Fibroblast of lung (primary cell): ENCODE measurements at regions not wholly inside any gene's neighbourhood (a gene's known extent, or its start where the extent isn't known, plus 50 kb on each side); places are given as distances from the start of the nearest gene placed in this dataset.

ENCODE experiments used
- DNase-seq, 2 donors: peaks; one replicate each; pipeline versions ENCODE4 v3.0.0 to v3.0.0-alpha.2; 2010; ENCODE audit warnings: low read depth in 2 of 2
- H2AFZ ChIP-seq: 2 replicates; pipeline ENCODE4 v1.5.1; 2012; ENCODE audit warnings: low read length, control low read depth, inconsistent platforms
- H3K27ac ChIP-seq: 2 replicates; pipeline ENCODE4 v1.5.1; 2011; ENCODE audit warnings: low read length, control low read depth; ENCODE audit not compliant: insufficient read depth
- H3K27me3 ChIP-seq: 2 replicates; pipeline ENCODE4 v1.5.1; 2011; ENCODE audit warnings: mild to moderate bottlenecking, low read length; ENCODE audit not compliant: control insufficient read depth, insufficient read depth
- H3K36me3 ChIP-seq: 2 replicates; pipeline ENCODE4 v1.5.1; 2011; ENCODE audit warnings: low read length; ENCODE audit not compliant: control insufficient read depth, insufficient read depth
- H3K4me1 ChIP-seq: 2 replicates; pipeline ENCODE4 v1.5.1; 2011; ENCODE audit warnings: low read length; ENCODE audit not compliant: control insufficient read depth, insufficient read depth; ENCODE audit errors: extremely low read depth
- H3K4me2 ChIP-seq: 2 replicates; pipeline ENCODE4 v1.5.1; 2011; ENCODE audit warnings: low read length, control low read depth; ENCODE audit not compliant: insufficient read depth; ENCODE audit errors: extremely low read depth
- H3K4me3 ChIP-seq, 4 experiments: fragments of 200-600 bp in 1 of 4; sonication (generic) in 1 of 4; replicated peaks in 1 of 4; 2 replicates each; pipeline ENCODE4 v1.5.1; 2011 to 2016; ENCODE audit warnings: low read length in 4 of 4, low read depth in 3 of 4, mild to moderate bottlenecking in 3 of 4, control low read depth in 2 of 4, inconsistent platforms in 1 of 4, mixed read lengths in 1 of 4; ENCODE audit not compliant: insufficient read depth in 1 of 4; ENCODE audit errors: control extremely low read depth in 1 of 4
- H3K79me2 ChIP-seq: 2 replicates; pipeline ENCODE4 v1.5.1; 2012; ENCODE audit warnings: mild to moderate bottlenecking, low read length, inconsistent platforms; ENCODE audit not compliant: control insufficient read depth, insufficient read depth
- H3K9ac ChIP-seq: 2 replicates; pipeline ENCODE4 v1.5.1; 2011; ENCODE audit warnings: mild to moderate bottlenecking, low read length, control low read depth; ENCODE audit not compliant: insufficient read depth
- H3K9me3 ChIP-seq: 2 replicates; pipeline ENCODE4 v1.5.1; 2012; ENCODE audit warnings: low read depth, low read length; ENCODE audit not compliant: control insufficient read depth, insufficient read depth
- H4K20me1 ChIP-seq: 2 replicates; pipeline ENCODE4 v1.5.1; 2011; ENCODE audit warnings: low read length; ENCODE audit not compliant: control insufficient read depth, insufficient read depth; ENCODE audit errors: extremely low read depth
- EZH2 ChIP-seq: IDR thresholded peaks from 2 replicates; pipeline ENCODE4 v1.5.1; 2012; ENCODE audit warnings: low read length, control low read depth, mild to moderate bottlenecking; ENCODE audit errors: missing control alignments
- TF ChIP-seq, protein P1 (sequence below), 2 donors: IDR thresholded peaks in 1 of 2; conservative IDR thresholded peaks in 1 of 2; 1 replicate in 1 of 2; 2 replicates in 1 of 2; pipeline ENCODE4 v1.5.1; 2011 to 2012; ENCODE audit warnings: low read length in 2 of 2, control low read depth in 1 of 2, inconsistent platforms in 1 of 2, low read depth in 1 of 2, mild to moderate bottlenecking in 1 of 2

DNA sequence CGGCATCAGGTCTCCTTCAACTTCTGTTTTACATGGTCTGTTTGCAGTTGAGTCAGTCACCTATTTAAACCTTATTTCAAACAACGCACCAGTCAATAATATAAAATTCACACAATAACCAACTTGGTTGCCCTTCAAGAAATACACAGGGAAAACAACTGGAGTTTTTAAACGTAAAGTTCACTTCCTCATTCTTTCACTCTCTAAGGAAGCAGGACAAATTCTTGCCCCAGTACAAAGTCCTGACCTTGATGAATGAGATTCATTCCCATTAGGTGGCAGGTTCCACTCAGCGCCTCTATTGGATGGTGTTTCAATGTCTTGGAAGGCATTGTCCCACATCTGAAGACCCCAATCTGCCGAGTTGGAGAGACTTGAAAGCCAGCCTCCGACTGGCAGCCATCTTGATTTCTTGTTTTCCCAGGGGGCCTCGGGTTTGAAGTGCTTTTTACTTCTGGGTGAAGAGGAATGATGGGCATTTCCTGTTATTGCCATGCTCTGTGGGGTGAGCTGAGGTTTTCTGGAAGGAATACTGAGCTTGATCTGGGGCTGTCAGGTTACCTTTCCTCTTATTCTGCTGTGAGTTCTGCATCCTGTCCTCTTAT, 105.0 kb downstream of the ACER2 start:
- Histone ChIP-seq H3K27me3 (no peaks in the 10 kb centered on the region), H3K27ac (no peak overlapping the region), H4K20me1 (no peaks in the 10 kb centered on the region), H3K79me2 (no peaks in the 10 kb centered on the region), H3K9me3 (no peaks in the 10 kb centered on the region), H2AFZ (peak overlapping the region; percentile 68), H3K4me2 (no peak overlapping the region), H3K36me3 (no peaks in the 10 kb centered on the region), H3K4me3 (no peak overlapping the region), H3K4me1 (no peaks in the 10 kb centered on the region), H3K9ac (no peak overlapping the region)
- no peak for TF ChIP-seq EZH2
- TF ChIP-seq, protein P1, sequence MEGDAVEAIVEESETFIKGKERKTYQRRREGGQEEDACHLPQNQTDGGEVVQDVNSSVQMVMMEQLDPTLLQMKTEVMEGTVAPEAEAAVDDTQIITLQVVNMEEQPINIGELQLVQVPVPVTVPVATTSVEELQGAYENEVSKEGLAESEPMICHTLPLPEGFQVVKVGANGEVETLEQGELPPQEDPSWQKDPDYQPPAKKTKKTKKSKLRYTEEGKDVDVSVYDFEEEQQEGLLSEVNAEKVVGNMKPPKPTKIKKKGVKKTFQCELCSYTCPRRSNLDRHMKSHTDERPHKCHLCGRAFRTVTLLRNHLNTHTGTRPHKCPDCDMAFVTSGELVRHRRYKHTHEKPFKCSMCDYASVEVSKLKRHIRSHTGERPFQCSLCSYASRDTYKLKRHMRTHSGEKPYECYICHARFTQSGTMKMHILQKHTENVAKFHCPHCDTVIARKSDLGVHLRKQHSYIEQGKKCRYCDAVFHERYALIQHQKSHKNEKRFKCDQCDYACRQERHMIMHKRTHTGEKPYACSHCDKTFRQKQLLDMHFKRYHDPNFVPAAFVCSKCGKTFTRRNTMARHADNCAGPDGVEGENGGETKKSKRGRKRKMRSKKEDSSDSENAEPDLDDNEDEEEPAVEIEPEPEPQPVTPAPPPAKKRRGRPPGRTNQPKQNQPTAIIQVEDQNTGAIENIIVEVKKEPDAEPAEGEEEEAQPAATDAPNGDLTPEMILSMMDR (conservative IDR thresholded peaks at IDR 0.05 in 1 of 2, IDR thresholded peaks at IDR 0.05 in 1 of 2; ENCODE audit: low read depth in 1 of 2, low read length in 2 of 2) = no peak
- DNase-seq = no peak

DNA sequence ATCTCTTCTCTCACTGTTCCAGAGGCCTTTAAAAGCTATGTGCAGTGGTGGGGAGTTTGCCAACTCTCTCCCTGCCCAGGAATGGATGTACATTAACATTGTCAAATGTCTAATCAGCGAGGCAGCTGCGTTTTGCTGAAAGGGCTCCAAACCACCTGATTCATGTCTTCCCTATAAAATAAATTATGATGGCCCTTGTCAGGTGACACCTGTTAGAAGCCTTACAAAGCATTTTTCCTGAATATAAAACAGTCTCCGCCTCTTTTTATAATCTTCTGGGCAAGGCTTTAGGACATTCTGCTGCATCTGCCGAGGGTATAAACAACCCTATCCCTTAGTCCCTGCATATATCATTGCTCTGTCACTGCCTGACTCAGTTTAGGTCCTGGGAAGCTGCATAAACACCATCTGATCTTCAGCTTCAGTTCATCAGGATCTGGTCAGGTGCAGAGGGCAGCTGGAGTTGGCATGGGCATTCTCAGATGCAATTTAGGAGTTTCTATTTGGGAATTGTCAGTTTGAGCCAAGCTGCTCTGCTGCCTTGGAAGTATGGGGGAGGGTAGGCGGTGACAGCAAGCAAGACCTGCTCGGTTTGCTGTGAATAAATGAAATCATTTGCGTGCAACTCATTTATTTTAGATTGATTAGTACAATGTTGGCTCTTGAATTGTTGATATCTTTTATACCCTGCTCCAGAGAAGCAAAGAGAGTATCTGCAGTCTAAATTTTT, 103.5 kb downstream of the ACER2 start:
- no peak for TF ChIP-seq EZH2
- TF ChIP-seq, protein P1 (conservative IDR thresholded peaks at IDR 0.05 in 1 of 2, IDR thresholded peaks at IDR 0.05 in 1 of 2; ENCODE audit: low read depth in 1 of 2, low read length in 2 of 2) = no peak

DNA sequence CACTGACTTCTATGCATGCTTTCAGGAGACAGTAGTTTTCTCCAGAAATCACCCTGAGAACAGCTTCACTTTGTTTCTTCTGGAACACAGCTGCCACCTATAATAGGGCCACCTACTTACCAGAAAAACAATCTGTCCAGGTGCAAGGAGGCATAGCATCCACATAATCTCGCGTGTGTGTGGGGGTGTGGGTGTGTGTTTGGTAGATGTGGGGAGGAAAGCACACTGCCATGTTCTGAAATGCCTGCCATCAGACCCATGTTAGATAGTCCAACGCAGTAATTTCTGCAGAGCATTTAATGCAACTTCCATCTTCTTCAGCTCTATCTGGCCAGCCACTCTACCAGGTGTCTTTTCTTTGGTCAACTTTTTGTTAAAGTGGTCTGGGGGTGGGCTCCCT, 102.9 kb downstream of the ACER2 start:
- no peaks in the 10 kb centered on the region for H4K20me1 ChIP-seq
- TF ChIP-seq EZH2 = no peak
- H3K9ac ChIP-seq = no peak overlapping the region
- no peak for DNase-seq
- H3K27ac ChIP-seq = no peak overlapping the region
- no peaks in the 10 kb centered on the region for H3K79me2 ChIP-seq
- H2AFZ ChIP-seq = no peak overlapping the region
- H3K27me3 ChIP-seq = no peaks in the 10 kb centered on the region
- H3K4me2 ChIP-seq = no peak overlapping the region
- H3K36me3 ChIP-seq = no peaks in the 10 kb centered on the region
- no peaks in the 10 kb centered on the region for H3K9me3 ChIP-seq
- H3K4me1 ChIP-seq = no peaks in the 10 kb centered on the region
- no peak overlapping the region for H3K4me3 ChIP-seq

More for the DNA sequence above, 103.5 kb downstream of the ACER2 start:
- H3K27ac ChIP-seq = no peak overlapping the region
- no peaks in the 10 kb centered on the region for H3K4me1 ChIP-seq
- no peak for DNase-seq
- H4K20me1 ChIP-seq = no peaks in the 10 kb centered on the region
- no peak overlapping the region for H2AFZ ChIP-seq
- H3K4me3 ChIP-seq = no peak overlapping the region
- H3K9me3 ChIP-seq = no peaks in the 10 kb centered on the region
- no peak overlapping the region for H3K4me2 ChIP-seq
- H3K36me3 ChIP-seq = no peaks in the 10 kb centered on the region
- no peaks in the 10 kb centered on the region for H3K27me3 ChIP-seq
- H3K9ac ChIP-seq = no peak overlapping the region
- H3K79me2 ChIP-seq = no peaks in the 10 kb centered on the region
